ENCODE measurements at regions not wholly inside any gene's neighbourhood (a gene's known extent, or its start where the extent isn't known, plus 50 kb on each side); places are given as distances from the start of the nearest gene placed in this dataset.

DNA sequence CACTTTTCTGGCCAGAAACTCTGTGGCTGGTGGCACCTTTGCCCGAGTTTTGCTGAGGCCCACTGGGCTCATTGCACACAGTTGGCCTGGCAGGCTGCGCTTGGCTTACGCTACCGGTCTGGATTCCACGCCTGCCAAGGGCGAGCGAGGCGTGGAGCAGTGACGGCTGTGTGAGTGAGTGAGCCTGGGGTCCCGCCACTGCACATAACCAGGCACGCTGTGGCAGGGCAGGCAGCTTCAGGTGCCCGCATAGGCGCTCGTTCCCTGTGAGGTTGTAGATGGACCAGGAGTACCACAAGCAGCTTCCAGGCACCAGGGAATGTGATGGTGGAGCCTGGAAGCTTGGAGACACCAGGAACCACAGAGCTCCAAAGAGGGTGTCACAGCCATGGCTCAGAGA is 190.1 kb upstream of the DEFB112 start:
- no peak for TF ChIP-seq EP300 (IDR thresholded peaks at IDR 0.05)
- TF ChIP-seq, protein P1, sequence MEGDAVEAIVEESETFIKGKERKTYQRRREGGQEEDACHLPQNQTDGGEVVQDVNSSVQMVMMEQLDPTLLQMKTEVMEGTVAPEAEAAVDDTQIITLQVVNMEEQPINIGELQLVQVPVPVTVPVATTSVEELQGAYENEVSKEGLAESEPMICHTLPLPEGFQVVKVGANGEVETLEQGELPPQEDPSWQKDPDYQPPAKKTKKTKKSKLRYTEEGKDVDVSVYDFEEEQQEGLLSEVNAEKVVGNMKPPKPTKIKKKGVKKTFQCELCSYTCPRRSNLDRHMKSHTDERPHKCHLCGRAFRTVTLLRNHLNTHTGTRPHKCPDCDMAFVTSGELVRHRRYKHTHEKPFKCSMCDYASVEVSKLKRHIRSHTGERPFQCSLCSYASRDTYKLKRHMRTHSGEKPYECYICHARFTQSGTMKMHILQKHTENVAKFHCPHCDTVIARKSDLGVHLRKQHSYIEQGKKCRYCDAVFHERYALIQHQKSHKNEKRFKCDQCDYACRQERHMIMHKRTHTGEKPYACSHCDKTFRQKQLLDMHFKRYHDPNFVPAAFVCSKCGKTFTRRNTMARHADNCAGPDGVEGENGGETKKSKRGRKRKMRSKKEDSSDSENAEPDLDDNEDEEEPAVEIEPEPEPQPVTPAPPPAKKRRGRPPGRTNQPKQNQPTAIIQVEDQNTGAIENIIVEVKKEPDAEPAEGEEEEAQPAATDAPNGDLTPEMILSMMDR (IDR thresholded peaks at IDR 0.05): no peak
- TF ChIP-seq POLR2A (IDR thresholded peaks at IDR 0.05): no peak
- TF ChIP-seq POLR2AphosphoS5 (IDR thresholded peaks at IDR 0.05): no peak

Data from sigmoid colon (tissue), 4 donors.